ENCODE measurements at regions not wholly inside any gene's neighbourhood (a gene's known extent, or its start where the extent isn't known, plus 50 kb on each side); places are given as distances from the start of the nearest gene placed in this dataset.

GRCh38 chr5:133769842-133770241, 157.5 kb upstream of the FSTL4 start:
- Histone ChIP-seq H3K27ac (replicated peaks) (no peak overlapping the region), H3K4me3 (replicated peaks; ENCODE audit: insufficient read depth, low read length) (no peak overlapping the region), H3K27me3 (ENCODE audit: insufficient read depth, poor library complexity, severe bottlenecking) (no peaks in the 10 kb centered on the region)
- no peak for DNase-seq (ENCODE audit: low read depth in 1 of 2, low spot score in 1 of 2)
- TF ChIP-seq GABPA (IDR thresholded peaks at IDR 0.05; ENCODE audit: low read depth), result no peak
- TF ChIP-seq REST (IDR thresholded peaks at IDR 0.05; ENCODE audit: insufficient replicate concordance, low read depth), result no peak
- TF ChIP-seq CTCF (IDR thresholded peaks at IDR 0.05; ENCODE audit: insufficient read depth, low read length), result no peak
- TF ChIP-seq POLR2AphosphoS5 (IDR thresholded peaks at IDR 0.05; ENCODE audit: low read depth), result no peak
- no peak for TF ChIP-seq SPI1 (IDR thresholded peaks at IDR 0.05; ENCODE audit: borderline replicate concordance, low read depth)

GRCh38 chr5:133763744-133764143, 151.4 kb upstream of the FSTL4 start:
- Histone ChIP-seq H3K27ac (replicated peaks) (no peak overlapping the region), H3K4me3 (replicated peaks; ENCODE audit: insufficient read depth, low read length) (no peak overlapping the region), H3K27me3 (ENCODE audit: insufficient read depth, poor library complexity, severe bottlenecking) (no peaks in the 10 kb centered on the region)
- no peak for DNase-seq (ENCODE audit: low read depth in 1 of 2, low spot score in 1 of 2)
- TF ChIP-seq GABPA (IDR thresholded peaks at IDR 0.05; ENCODE audit: low read depth) (no peak), CTCF (IDR thresholded peaks at IDR 0.05; ENCODE audit: insufficient read depth, low read length) (no peak), POLR2AphosphoS5 (IDR thresholded peaks at IDR 0.05; ENCODE audit: low read depth) (no peak), SPI1 (IDR thresholded peaks at IDR 0.05; ENCODE audit: borderline replicate concordance, low read depth) (no peak), REST (IDR thresholded peaks at IDR 0.05; ENCODE audit: insufficient replicate concordance, low read depth) (no peak)

GRCh38 chr5:133761632-133762031, 149.3 kb upstream of the FSTL4 start:
- DNase-seq (ENCODE audit: low read depth in 1 of 2, low spot score in 1 of 2), result no peak
- H3K4me3 ChIP-seq (replicated peaks; ENCODE audit: insufficient read depth, low read length), result no peak overlapping the region
- TF ChIP-seq GABPA (IDR thresholded peaks at IDR 0.05; ENCODE audit: low read depth) (no peak), SPI1 (IDR thresholded peaks at IDR 0.05; ENCODE audit: borderline replicate concordance, low read depth) (no peak), CTCF (IDR thresholded peaks at IDR 0.05; ENCODE audit: insufficient read depth, low read length) (no peak), POLR2AphosphoS5 (IDR thresholded peaks at IDR 0.05; ENCODE audit: low read depth) (no peak), REST (IDR thresholded peaks at IDR 0.05; ENCODE audit: insufficient replicate concordance, low read depth) (no peak)
- no peaks in the 10 kb centered on the region for H3K27me3 ChIP-seq (ENCODE audit: insufficient read depth, poor library complexity, severe bottlenecking)
- no peak overlapping the region for H3K27ac ChIP-seq (replicated peaks)

Data from HL-60 (cell line).